ENCODE measurements at regions not wholly inside any gene's neighbourhood (a gene's known extent, or its start where the extent isn't known, plus 50 kb on each side); places are given as distances from the start of the nearest gene placed in this dataset.

GRCh38 chr4:30518211-30518610 lies 202.0 kb upstream of the PCDH7 start:
- TF ChIP-seq CTCF (IDR thresholded peaks at IDR 0.05) (no peak), POLR2A (IDR thresholded peaks at IDR 0.05) (no peak)

All from body of pancreas (tissue), 4 donors.